Panc1 (cell line): ENCODE measurements at regions not wholly inside any gene's neighbourhood (a gene's known extent, or its start where the extent isn't known, plus 50 kb on each side); places are given as distances from the start of the nearest gene placed in this dataset.

ENCODE experiments used
- ATAC-seq: fragments of 200-7000 bp; cut with Tn5 transposase; 2 replicates; pipeline ENCODE4 v1.9.1; 2020; ENCODE audit warnings: mild to moderate bottlenecking, moderate library complexity
- BruUV-seq: library from RNA; stranded (reverse); fragments of 400-500 nt; replicated peaks from 2 replicates; lab custom pipeline; 2021; lab: Mats Ljungman, UMichigan
- CTCF ChIA-PET: fragments of 300-600 bp; sonication (Branson Sonifier 250); formaldehyde crosslinking; loops from one replicate; lab custom pipeline; 2022; ENCODE audit warnings: antibody characterized with exemption; lab: Charles Lee
- POLR2A ChIA-PET: fragments of 300-600 bp; sonication (Branson Sonifier 250); formaldehyde crosslinking; loops from one replicate; lab custom pipeline; 2022; ENCODE audit warnings: antibody characterized with exemption; lab: Charles Lee
- DNase-seq: peaks from one replicate; pipeline ENCODE4 v3.0.0-alpha.2; 2010; ENCODE audit warnings: low read depth, low spot score
- H3K27ac ChIP-seq: 2 replicates; pipeline ENCODE4 v1.5.1; 2011; ENCODE audit warnings: mild to moderate bottlenecking, low read length, inconsistent platforms
- H3K27me3 ChIP-seq: fragments of 200-500 bp; sonication (Bioruptor generic); 2 replicates; pipeline ENCODE4 v1.6.0; 2014; ENCODE audit warnings: low read length, inconsistent platforms; ENCODE audit not compliant: control insufficient read depth, insufficient read depth
- H3K36me3 ChIP-seq: fragments of 200-500 bp; sonication (Bioruptor generic); 2 replicates; pipeline ENCODE4 v1.5.1; 2014; ENCODE audit warnings: inconsistent platforms, mild to moderate bottlenecking, low read length, moderate library complexity; ENCODE audit not compliant: control insufficient read depth, insufficient read depth
- H3K4me1 ChIP-seq: 2 replicates; pipeline ENCODE4 v1.5.1; 2011; ENCODE audit warnings: inconsistent platforms, mild to moderate bottlenecking, low read length, moderate library complexity; ENCODE audit not compliant: control insufficient read depth, insufficient read depth
- H3K4me3 ChIP-seq, 2 experiments: 2 replicates each; pipeline ENCODE4 v1.5.1; 2011 to 2012; ENCODE audit warnings: low read depth in 2 of 2, low read length in 2 of 2, mild to moderate bottlenecking in 2 of 2, inconsistent platforms in 1 of 2, moderate library complexity in 1 of 2
- H3K9me3 ChIP-seq: fragments of 200-500 bp; sonication (Bioruptor generic); 2 replicates; pipeline ENCODE4 v1.5.1; 2014; ENCODE audit warnings: low read depth, mild to moderate bottlenecking, inconsistent platforms, low read length, moderate library complexity; ENCODE audit not compliant: control insufficient read depth, insufficient read depth
- CTCF ChIP-seq: fragments of 450-650 bp; IDR thresholded peaks from 2 replicates; pipeline ENCODE4 v1.5.1; 2017; ENCODE audit warnings: mild to moderate bottlenecking
- POLR2AphosphoS5 ChIP-seq: IDR thresholded peaks from 2 replicates; pipeline ENCODE4 v1.6.1; 2012; ENCODE audit warnings: mild to moderate bottlenecking, low read depth, low read length, moderate library complexity
- REST ChIP-seq, 2 experiments: IDR thresholded peaks; 2 replicates each; pipeline ENCODE4 v1.6.1; 2011 to 2012; ENCODE audit warnings: low read depth in 2 of 2, control low read depth in 1 of 2, low read length in 1 of 2, mild to moderate bottlenecking in 1 of 2, moderate library complexity in 1 of 2; ENCODE audit not compliant: insufficient read depth in 1 of 2
- SIN3A ChIP-seq: IDR thresholded peaks from 2 replicates; pipeline ENCODE4 v1.6.1; 2012; ENCODE audit warnings: low read depth, mild to moderate bottlenecking, low read length, moderate library complexity, borderline replicate concordance; ENCODE audit not compliant: insufficient read depth
- TCF7L2 ChIP-seq: IDR thresholded peaks from 2 replicates; pipeline ENCODE4 v1.6.1; 2011; ENCODE audit warnings: mild to moderate bottlenecking, low read depth, low read length, inconsistent platforms
- in situ Hi-C: cut with HindIII; loops from 2 replicates; pipeline ENCODE4 v1.10.0; 2016; ENCODE audit warnings: low sequenced_read_pairs, low pct_unique_long_range_greater_than_20kb
- intact Hi-C: fragments of 100-400 bp; cut with micrococcal nuclease; formaldehyde crosslinking; loops from one replicate; pipeline ENCODE4 v1.10.0; 2022; ENCODE audit not compliant: unreplicated experiment

GRCh38 chr1:214862421-214862820, 220.1 kb upstream of the KCNK2 start:
- H3K4me1 ChIP-seq = no peaks in the 10 kb centered on the region
- in situ Hi-C loops (no loop called here), intact Hi-C loops (no loop called here)
- TF ChIP-seq POLR2AphosphoS5 = no peak
- no peak for TF ChIP-seq SIN3A
- no peak for TF ChIP-seq CTCF
- no peak for TF ChIP-seq TCF7L2
- TF ChIP-seq REST (IDR thresholded peaks at IDR 0.05; ENCODE audit: insufficient read depth in 1 of 2, low read depth in 2 of 2, low read length in 1 of 2) = no peak
- ATAC-seq (no peak), DNase-seq (no peak)
- H3K4me3 ChIP-seq = no peak overlapping the region
- ChIA-PET CTCF (no interaction called here), POLR2A (no interaction called here)
- H3K9me3 ChIP-seq = no peaks in the 10 kb centered on the region
- BruUV-seq = no TSS peak
- H3K27me3 ChIP-seq = no peaks in the 10 kb centered on the region
- no peaks in the 10 kb centered on the region for H3K36me3 ChIP-seq
- H3K27ac ChIP-seq = no peak overlapping the region

GRCh38 chr1:214864896-214865688, 217.4 kb upstream of the KCNK2 start:
- no peak for DNase-seq

More at GRCh38 chr1:214864896-214865688, 217.4 kb upstream of the KCNK2 start:
- intact Hi-C loops = no loop called here
- BruUV-seq = no TSS peak
- H3K4me1 ChIP-seq = no peaks in the 10 kb centered on the region
- ATAC-seq = no peak
- CTCF ChIA-PET = interaction anchor here (0.5 kb wide), 1 partner anchor 46 kb away, joined by 3 read pairs; no protein-coding TSS in a partner anchor
- H3K4me3 ChIP-seq = no peak overlapping the region
- no peaks in the 10 kb centered on the region for H3K9me3 ChIP-seq
- no peaks in the 10 kb centered on the region for H3K36me3 ChIP-seq
- TF ChIP-seq SIN3A = no peak
- no peak for TF ChIP-seq REST (IDR thresholded peaks at IDR 0.05; ENCODE audit: insufficient read depth in 1 of 2, low read depth in 2 of 2, low read length in 1 of 2)
- no peak for TF ChIP-seq CTCF
- TF ChIP-seq TCF7L2 = no peak
- TF ChIP-seq POLR2AphosphoS5 = no peak
- no peak overlapping the region for H3K27ac ChIP-seq
- no peaks in the 10 kb centered on the region for H3K27me3 ChIP-seq
- in situ Hi-C loops = no loop called here
- POLR2A ChIA-PET = no interaction called here
